Bronchial epithelial cell (primary cell): ENCODE measurements at regions not wholly inside any gene's neighbourhood (a gene's known extent, or its start where the extent isn't known, plus 50 kb on each side); places are given as distances from the start of the nearest gene placed in this dataset.

Source experiments
- DNase-seq: peaks from one replicate; pipeline ENCODE4 v3.0.0-alpha.2; 2010; ENCODE audit warnings: low read depth
- FAIRE-seq: peaks from 2 replicates; lab custom pipeline; 2011; peaks lifted over from hg19 to GRCh38; lab: Jason Lieb, UNC
- H3K27me3 ChIP-seq: 2 replicates; pipeline ENCODE4 v1.5.1; 2011; ENCODE audit warnings: low read length; ENCODE audit not compliant: control insufficient read depth, insufficient read depth
- H3K36me3 ChIP-seq: 2 replicates; pipeline ENCODE4 v1.5.1; 2011; ENCODE audit warnings: low read length; ENCODE audit not compliant: control insufficient read depth, insufficient read depth
- H3K4me3 ChIP-seq: 2 replicates; pipeline ENCODE4 v1.5.1; 2011; ENCODE audit warnings: mild to moderate bottlenecking, low read depth, low read length, control low read depth
- CTCF ChIP-seq: IDR thresholded peaks from 2 replicates; pipeline ENCODE4 v1.5.1; 2011; ENCODE audit warnings: mild to moderate bottlenecking, moderate library complexity, low read length, control low read depth, inconsistent platforms; ENCODE audit not compliant: insufficient read depth, severe bottlenecking

GRCh38 chr10:42934842-42935241, 142.0 kb upstream of the RET start:
- H3K4me3 ChIP-seq = no peak overlapping the region
- TF ChIP-seq CTCF = no peak
- FAIRE-seq = no peak
- DNase-seq = no peak
- H3K36me3 ChIP-seq = no peaks in the 10 kb centered on the region
- H3K27me3 ChIP-seq = peaks cover 4% of the 10 kb centered on the region

GRCh38 chr10:42935466-42935865, 141.4 kb upstream of the RET start:
- no peak for DNase-seq
- no peak for FAIRE-seq
- peaks cover 4% of the 10 kb centered on the region for H3K27me3 ChIP-seq

GRCh38 chr10:42936580-42936979, 140.3 kb upstream of the RET start:
- Histone ChIP-seq H3K27me3 (peaks cover 4% of the 10 kb centered on the region), H3K36me3 (no peaks in the 10 kb centered on the region), H3K4me3 (no peak overlapping the region)
- TF ChIP-seq CTCF = no peak
- FAIRE-seq (no peak), DNase-seq (no peak)

More at GRCh38 chr10:42935466-42935865, 141.4 kb upstream of the RET start:
- Histone ChIP-seq H3K4me3 (no peak overlapping the region), H3K36me3 (no peaks in the 10 kb centered on the region)
- no peak for TF ChIP-seq CTCF

GRCh38 chr10:42937048-42937447, 139.8 kb upstream of the RET start:
- TF ChIP-seq CTCF = no peak
- DNase-seq = no peak
- no peak for FAIRE-seq
- Histone ChIP-seq H3K36me3 (no peaks in the 10 kb centered on the region), H3K4me3 (no peak overlapping the region), H3K27me3 (peaks cover 4% of the 10 kb centered on the region)

GRCh38 chr10:42937649-42938180, 139.2 kb upstream of the RET start:
- TF ChIP-seq CTCF = no peak
- no peak for FAIRE-seq

GRCh38 chr10:42938351-42938750, 138.5 kb upstream of the RET start:
- DNase-seq (no peak), FAIRE-seq (no peak)
- Histone ChIP-seq H3K36me3 (no peaks in the 10 kb centered on the region), H3K27me3 (peaks cover 4% of the 10 kb centered on the region), H3K4me3 (no peak overlapping the region)
- TF ChIP-seq CTCF = no peak

More at GRCh38 chr10:42937649-42938180, 139.2 kb upstream of the RET start:
- Histone ChIP-seq H3K27me3 (peaks cover 4% of the 10 kb centered on the region), H3K36me3 (no peaks in the 10 kb centered on the region), H3K4me3 (no peak overlapping the region)
- no peak for DNase-seq
